ENCODE measurements at regions not wholly inside any gene's neighbourhood (a gene's known extent, or its start where the extent isn't known, plus 50 kb on each side); places are given as distances from the start of the nearest gene placed in this dataset.
"Not testable (repeated sequence)": the region's sequence is repeated elsewhere in the genome, so short reads cannot be mapped to it uniquely, and the experiment has no call there.

DNA sequence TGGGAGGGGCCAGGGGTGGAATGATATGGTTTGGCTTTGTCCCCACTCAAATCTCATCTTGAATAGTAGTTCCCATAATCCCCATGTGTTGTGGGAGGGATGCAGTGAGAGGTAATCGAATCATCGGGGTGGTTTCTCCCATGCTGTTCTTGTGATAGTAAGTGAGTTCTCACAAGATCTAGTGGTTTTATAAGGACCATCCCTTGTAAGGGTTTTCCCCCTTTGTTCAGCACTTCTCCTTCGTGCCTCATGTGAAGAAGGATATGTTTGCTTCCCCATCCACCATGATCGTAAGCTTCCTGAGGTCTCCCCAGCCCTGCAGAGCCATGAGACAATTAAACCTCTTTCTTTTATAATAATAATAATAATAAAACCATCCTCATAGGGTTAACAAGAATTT, 53.4 kb upstream of the PRNP start:
- Histone ChIP-seq H3K4me3 (no peak overlapping the region), H3K27me3 (replicated peaks in 1 of 7) (no peaks in the 10 kb centered on the region), H3K4me1 (peaks cover 0 to 20% (median 12%) of the 10 kb centered on the region in 6 donors), H3K36me3 (no peaks in the 10 kb centered on the region), H3K9me3 (no peaks in the 10 kb centered on the region), H3K27ac (peak overlapping the region in 4 of 8 donors; percentile 31 to 66 (median 52))
- TF ChIP-seq CTCF (IDR thresholded peaks at IDR 0.05 in 8 of 11, conservative IDR thresholded peaks at IDR 0.05 in 3 of 11) = no peak
- no peak for TF ChIP-seq POLR2AphosphoS5 (IDR thresholded peaks at IDR 0.05)
- TF ChIP-seq POLR2A (IDR thresholded peaks at IDR 0.05) = no peak
- DNase-seq = no peak
- WGBS, 5 donors = 66 to 83% (median 75%) methylated on average over 4 of the region's 4 CpGs
- intact Hi-C loops (cut with DNase I; ENCODE audit: low total_unique reads) = no loop called here

DNA sequence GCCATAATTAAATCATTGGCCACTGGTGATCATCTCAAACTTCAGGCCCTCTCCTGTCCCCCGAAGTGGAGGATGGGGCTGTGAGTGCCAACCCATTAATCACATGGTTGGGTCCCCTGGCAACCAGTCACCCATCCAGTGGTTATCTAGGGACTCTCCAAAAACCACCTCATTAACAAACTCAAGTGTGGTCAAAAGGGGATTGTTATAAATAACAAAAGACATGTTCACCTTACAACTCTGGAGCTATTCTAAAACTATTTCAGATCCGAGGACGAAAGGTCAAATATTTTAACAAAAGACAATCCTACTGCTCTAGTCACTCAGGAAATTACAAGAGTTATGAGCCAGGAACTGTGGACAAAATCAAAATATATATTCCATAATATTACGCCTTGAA, 60.0 kb upstream of the PRNP start:
- TF ChIP-seq POLR2AphosphoS5 (IDR thresholded peaks at IDR 0.05) (no peak), POLR2A (IDR thresholded peaks at IDR 0.05) (no peak), CTCF (IDR thresholded peaks at IDR 0.05 in 8 of 11, conservative IDR thresholded peaks at IDR 0.05 in 3 of 11) (no peak)
- WGBS, 5 donors = 54 to 89% (median 75%) methylated on average over 4 of the region's 4 CpGs
- intact Hi-C loops (cut with DNase I; ENCODE audit: low total_unique reads) = no loop called here
- Histone ChIP-seq H3K27me3 (replicated peaks in 1 of 7) (peaks cover 0 to 17% (median 0%) of the 10 kb centered on the region in 7 donors), H3K9me3 (peaks cover 0 to 14% (median 7%) of the 10 kb centered on the region in 8 donors), H3K4me1 (no peaks in the 10 kb centered on the region), H3K36me3 (no peaks in the 10 kb centered on the region), H3K4me3 (no peak overlapping the region), H3K27ac (no peak overlapping the region)
- no peak for DNase-seq

DNA sequence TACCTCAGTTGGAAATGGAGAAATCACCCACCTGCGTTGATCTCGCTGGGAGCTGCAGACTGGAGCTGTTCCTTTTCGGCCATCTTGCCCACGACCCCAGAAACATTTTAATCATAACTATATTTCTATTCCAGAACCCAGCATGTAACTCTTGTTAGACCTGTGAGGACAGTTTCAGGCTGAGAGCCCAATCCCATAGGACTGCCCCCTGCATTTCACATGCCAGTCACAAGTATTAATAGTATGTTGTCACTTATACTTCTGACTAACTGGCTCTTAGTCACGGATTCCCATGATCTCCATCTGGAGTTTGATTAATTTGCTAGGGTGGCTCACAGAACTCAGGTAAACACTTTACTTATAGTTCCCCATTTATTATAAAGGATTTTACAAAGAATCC, 60.6 kb upstream of the PRNP start:
- Histone ChIP-seq H3K9me3 (peaks cover 0 to 14% (median 7%) of the 10 kb centered on the region in 8 donors), H3K36me3 (no peaks in the 10 kb centered on the region), H3K27me3 (replicated peaks in 1 of 7) (peaks cover 0 to 17% (median 0%) of the 10 kb centered on the region in 7 donors), H3K27ac (no peak overlapping the region), H3K4me3 (no peak overlapping the region), H3K4me1 (no peaks in the 10 kb centered on the region)
- intact Hi-C loops (cut with DNase I; ENCODE audit: low total_unique reads) = no loop called here
- DNase-seq = no peak
- 88 to 97% (median 90%) methylated on average over 5 of the region's 5 CpGs for WGBS, 5 donors
- TF ChIP-seq CTCF (IDR thresholded peaks at IDR 0.05 in 8 of 11, conservative IDR thresholded peaks at IDR 0.05 in 3 of 11) = no peak
- no peak for TF ChIP-seq POLR2A (IDR thresholded peaks at IDR 0.05)
- TF ChIP-seq POLR2AphosphoS5 (IDR thresholded peaks at IDR 0.05) = no peak

GRCh38 chr20:4624675-4625336, 61.5 kb upstream of the PRNP start:
- WGBS, 5 donors = 76 to 94% (median 82%) methylated on average over 7 to 11 of the region's 11 CpGs
- H3K27ac ChIP-seq; intact Hi-C loops (cut with DNase I; ENCODE audit: low total_unique reads); DNase-seq; H3K4me1 ChIP-seq; H3K4me3 ChIP-seq; H3K36me3 ChIP-seq: not testable (repeated sequence)
- peaks cover 0 to 14% (median 7%) of the 10 kb centered on the region in 8 donors for H3K9me3 ChIP-seq
- peaks cover 0 to 17% (median 0%) of the 10 kb centered on the region in 7 donors for H3K27me3 ChIP-seq (replicated peaks in 1 of 7)

DNA sequence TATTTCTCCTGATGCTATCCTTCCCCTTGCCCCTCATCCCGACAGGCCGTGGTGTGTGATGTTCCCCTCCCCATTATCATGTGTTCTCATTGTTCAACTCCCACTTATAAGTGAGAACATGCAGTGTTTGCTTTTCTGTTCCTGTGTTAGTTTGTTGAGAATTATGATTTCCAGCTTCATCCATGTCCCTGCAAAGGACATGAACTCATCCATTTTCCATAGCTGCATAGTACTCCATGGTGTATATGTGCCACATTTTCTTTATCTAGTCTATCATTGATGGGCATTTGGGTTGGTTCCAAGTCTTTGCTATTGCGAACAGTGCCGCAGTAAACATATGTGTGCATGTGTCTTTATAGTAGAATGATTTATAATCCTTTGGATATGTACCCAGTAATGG, 67.1 kb upstream of the PRNP start:
- DNase-seq = not testable (repeated sequence)

More for the DNA sequence above, 67.1 kb upstream of the PRNP start:
- H3K4me1 ChIP-seq; H3K36me3 ChIP-seq; intact Hi-C loops (cut with DNase I; ENCODE audit: low total_unique reads); H3K4me3 ChIP-seq; H3K27ac ChIP-seq; H3K27me3 ChIP-seq (replicated peaks in 1 of 7): not testable (repeated sequence)
- WGBS, 5 donors = 90 to 96% (median 95%) methylated on average over 4 of the region's 4 CpGs
- peaks cover 0 to 23% (median 13%) of the 10 kb centered on the region in 8 donors for H3K9me3 ChIP-seq
